ENCODE measurements at regions not wholly inside any gene's neighbourhood (a gene's known extent, or its start where the extent isn't known, plus 50 kb on each side); places are given as distances from the start of the nearest gene placed in this dataset.

DNA sequence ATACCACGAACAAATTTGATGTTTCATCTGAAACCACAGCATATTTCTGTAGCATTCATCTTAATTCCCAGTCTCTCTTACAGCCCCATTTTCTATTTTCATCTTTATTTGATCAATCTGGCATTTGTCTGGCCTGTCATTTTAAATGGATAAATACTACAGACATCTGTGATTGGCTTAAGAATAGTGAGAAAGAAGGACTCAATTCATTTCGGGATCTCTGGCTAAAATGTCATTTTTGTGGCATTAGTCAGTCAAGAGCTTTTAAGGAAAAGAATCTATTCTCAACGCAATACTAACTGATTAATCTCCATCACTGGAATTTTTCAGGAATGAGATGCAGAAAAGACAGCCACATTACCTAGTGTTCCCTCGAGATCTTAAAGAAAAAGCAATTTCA, 585.9 kb downstream of the IRS1 start:
- Histone ChIP-seq H3K9ac (ENCODE audit: low read length in 2 of 2) (no peak overlapping the region), H3K36me3 (ENCODE audit: control insufficient read depth in 2 of 2, insufficient read depth in 2 of 2, low read length in 2 of 2) (no peaks in the 10 kb centered on the region), H3K4me1 (ENCODE audit: control insufficient read depth, insufficient read depth, low read length) (no peaks in the 10 kb centered on the region), H3K9me3 (ENCODE audit: control insufficient read depth in 2 of 2, low read length in 2 of 2) (no peaks in the 10 kb centered on the region), H3K4me3 (ENCODE audit: low read length in 2 of 2) (no peak overlapping the region), H3K27me3 (ENCODE audit: control insufficient read depth in 1 of 2, insufficient read depth in 2 of 2, low read length in 2 of 2) (no peaks in the 10 kb centered on the region), H3K27ac (ENCODE audit: low read length) (no peak overlapping the region)

DNA sequence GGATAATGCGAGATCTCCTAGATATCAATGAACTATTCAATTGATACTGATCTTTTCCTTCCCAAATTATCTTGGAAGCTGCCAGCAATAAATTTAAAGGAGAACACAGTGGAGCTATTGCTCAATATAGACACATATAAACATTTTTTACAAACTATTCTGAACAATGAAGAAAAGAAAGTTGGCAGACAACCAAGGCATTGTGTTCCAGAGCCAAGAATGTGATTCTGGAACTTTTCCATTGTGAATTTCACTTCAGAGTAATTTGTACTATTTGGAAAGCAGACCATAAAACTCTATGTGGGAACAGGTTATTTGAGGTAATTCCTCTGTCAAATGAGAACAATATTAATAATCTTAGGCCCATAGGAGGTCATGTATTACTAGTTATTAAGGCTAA, 588.2 kb downstream of the IRS1 start:
- H3K4me3 ChIP-seq (ENCODE audit: low read length in 2 of 2) = peak overlapping the region in 1 of 2 donors; percentile 16
- H3K9me3 ChIP-seq (ENCODE audit: control insufficient read depth in 2 of 2, low read length in 2 of 2) = no peaks in the 10 kb centered on the region
- H3K27me3 ChIP-seq (ENCODE audit: control insufficient read depth in 1 of 2, insufficient read depth in 2 of 2, low read length in 2 of 2) = no peaks in the 10 kb centered on the region
- no peak overlapping the region for H3K27ac ChIP-seq (ENCODE audit: low read length)
- no peaks in the 10 kb centered on the region for H3K36me3 ChIP-seq (ENCODE audit: control insufficient read depth in 2 of 2, insufficient read depth in 2 of 2, low read length in 2 of 2)
- no peaks in the 10 kb centered on the region for H3K4me1 ChIP-seq (ENCODE audit: control insufficient read depth, insufficient read depth, low read length)
- no peak overlapping the region for H3K9ac ChIP-seq (ENCODE audit: low read length in 2 of 2)

DNA sequence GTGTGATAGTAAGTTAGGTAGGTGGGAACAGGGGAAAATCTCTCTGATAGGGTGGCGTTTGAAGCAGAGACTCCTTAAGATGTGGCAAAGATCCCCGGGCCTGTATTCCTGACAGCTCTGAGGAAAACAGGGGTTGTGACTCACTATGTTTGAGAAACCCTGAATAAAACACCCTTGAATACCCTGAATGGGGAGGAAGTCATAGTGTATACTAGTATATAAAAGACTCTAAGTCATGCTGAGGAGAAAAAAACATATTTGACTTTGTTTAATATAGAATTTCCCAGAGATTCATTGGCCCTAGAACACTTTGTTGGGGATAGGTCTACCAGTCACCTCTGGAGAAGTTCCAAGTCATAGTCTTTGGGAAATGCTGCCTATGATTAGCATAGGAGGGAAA, 590.9 kb downstream of the IRS1 start:
- H3K9ac ChIP-seq (ENCODE audit: low read length in 2 of 2) = no peak overlapping the region
- no peak overlapping the region for H3K4me3 ChIP-seq (ENCODE audit: low read length in 2 of 2)
- no peaks in the 10 kb centered on the region for H3K9me3 ChIP-seq (ENCODE audit: control insufficient read depth in 2 of 2, low read length in 2 of 2)

GRCh38 chr2:226207671-226208070, 591.9 kb downstream of the IRS1 start:
- no peak overlapping the region for H3K9ac ChIP-seq (ENCODE audit: low read length in 2 of 2)
- H3K27ac ChIP-seq (ENCODE audit: low read length) = no peak overlapping the region
- H3K4me1 ChIP-seq (ENCODE audit: control insufficient read depth, insufficient read depth, low read length) = no peaks in the 10 kb centered on the region
- H3K9me3 ChIP-seq (ENCODE audit: control insufficient read depth in 2 of 2, low read length in 2 of 2) = no peaks in the 10 kb centered on the region
- no peaks in the 10 kb centered on the region for H3K27me3 ChIP-seq (ENCODE audit: control insufficient read depth in 1 of 2, insufficient read depth in 2 of 2, low read length in 2 of 2)
- no peak overlapping the region for H3K4me3 ChIP-seq (ENCODE audit: low read length in 2 of 2)
- H3K36me3 ChIP-seq (ENCODE audit: control insufficient read depth in 2 of 2, insufficient read depth in 2 of 2, low read length in 2 of 2) = no peaks in the 10 kb centered on the region

More for the DNA sequence above, 590.9 kb downstream of the IRS1 start:
- Histone ChIP-seq H3K27ac (ENCODE audit: low read length) (no peak overlapping the region), H3K27me3 (ENCODE audit: control insufficient read depth in 1 of 2, insufficient read depth in 2 of 2, low read length in 2 of 2) (no peaks in the 10 kb centered on the region), H3K4me1 (ENCODE audit: control insufficient read depth, insufficient read depth, low read length) (no peaks in the 10 kb centered on the region), H3K36me3 (ENCODE audit: control insufficient read depth in 2 of 2, insufficient read depth in 2 of 2, low read length in 2 of 2) (no peaks in the 10 kb centered on the region)

GRCh38 chr2:226199555-226199954, 600.1 kb downstream of the IRS1 start:
- Histone ChIP-seq H3K4me3 (ENCODE audit: low read length in 2 of 2) (no peak overlapping the region), H3K36me3 (ENCODE audit: control insufficient read depth in 2 of 2, insufficient read depth in 2 of 2, low read length in 2 of 2) (no peaks in the 10 kb centered on the region), H3K27ac (ENCODE audit: low read length) (no peak overlapping the region), H3K9me3 (ENCODE audit: control insufficient read depth in 2 of 2, low read length in 2 of 2) (no peaks in the 10 kb centered on the region), H3K9ac (ENCODE audit: low read length in 2 of 2) (no peak overlapping the region), H3K27me3 (ENCODE audit: control insufficient read depth in 1 of 2, insufficient read depth in 2 of 2, low read length in 2 of 2) (no peaks in the 10 kb centered on the region), H3K4me1 (ENCODE audit: control insufficient read depth, insufficient read depth, low read length) (no peaks in the 10 kb centered on the region)

- no peak overlapping the region for H3K27ac ChIP-seq (ENCODE audit: low read length)
- H3K36me3 ChIP-seq (ENCODE audit: control insufficient read depth in 2 of 2, insufficient read depth in 2 of 2, low read length in 2 of 2) = no peaks in the 10 kb centered on the region
- no peaks in the 10 kb centered on the region for H3K9me3 ChIP-seq (ENCODE audit: control insufficient read depth in 2 of 2, low read length in 2 of 2)
- no peaks in the 10 kb centered on the region for H3K27me3 ChIP-seq (ENCODE audit: control insufficient read depth in 1 of 2, insufficient read depth in 2 of 2, low read length in 2 of 2)
- H3K4me1 ChIP-seq (ENCODE audit: control insufficient read depth, insufficient read depth, low read length) = no peaks in the 10 kb centered on the region
- H3K4me3 ChIP-seq (ENCODE audit: low read length in 2 of 2) = no peak overlapping the region
- no peak overlapping the region for H3K9ac ChIP-seq (ENCODE audit: low read length in 2 of 2)
Measured at GRCh38 chr2:226198956-226199355, 600.7 kb downstream of the IRS1 start.

DNA sequence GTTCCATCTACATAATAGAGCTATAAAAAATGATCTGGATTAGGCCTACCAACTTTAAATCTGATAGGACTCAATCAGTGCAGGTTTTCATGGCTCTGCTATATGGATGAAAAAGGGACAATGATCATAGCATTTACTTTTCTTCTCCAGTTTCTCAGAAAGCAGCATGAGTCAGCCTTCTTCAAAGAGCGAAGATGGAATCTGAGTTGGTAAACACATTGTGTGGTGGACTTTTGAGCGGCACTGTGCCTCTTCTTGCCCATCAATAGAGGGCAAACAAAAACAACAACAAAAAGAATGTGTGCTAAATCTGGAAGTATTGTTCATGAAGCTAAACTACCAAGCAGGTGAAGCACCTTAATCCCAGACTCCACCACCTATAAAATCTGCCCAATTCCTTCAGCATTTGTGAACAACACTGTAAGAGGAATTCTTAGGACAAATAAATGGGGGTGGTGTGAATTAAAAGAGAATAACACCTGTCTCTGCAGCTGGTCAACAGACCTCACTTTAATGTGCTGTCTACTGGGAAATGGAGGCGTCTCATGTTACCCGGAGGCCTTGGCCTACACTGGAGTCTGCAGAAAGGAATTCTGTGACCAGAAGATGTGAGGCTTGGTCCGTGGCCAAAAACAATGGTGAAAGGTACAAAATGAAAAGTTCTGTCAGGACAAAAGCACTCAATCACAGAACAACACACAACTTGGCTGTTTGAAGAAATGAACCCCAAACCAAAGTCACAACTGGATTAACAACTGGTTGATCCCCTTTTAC, 609.0 kb downstream of the IRS1 start:
- Histone ChIP-seq H3K4me1 (ENCODE audit: control insufficient read depth, insufficient read depth, low read length) (no peaks in the 10 kb centered on the region), H3K9me3 (ENCODE audit: control insufficient read depth in 2 of 2, low read length in 2 of 2) (no peaks in the 10 kb centered on the region), H3K9ac (ENCODE audit: low read length in 2 of 2) (no peak overlapping the region), H3K27me3 (ENCODE audit: control insufficient read depth in 1 of 2, insufficient read depth in 2 of 2, low read length in 2 of 2) (no peaks in the 10 kb centered on the region), H3K4me3 (ENCODE audit: low read length in 2 of 2) (no peak overlapping the region), H3K27ac (ENCODE audit: low read length) (no peak overlapping the region), H3K36me3 (ENCODE audit: control insufficient read depth in 2 of 2, insufficient read depth in 2 of 2, low read length in 2 of 2) (no peaks in the 10 kb centered on the region)

GRCh38 chr2:226189061-226189460, 610.6 kb downstream of the IRS1 start:
- Histone ChIP-seq H3K27ac (ENCODE audit: low read length) (no peak overlapping the region), H3K4me1 (ENCODE audit: control insufficient read depth, insufficient read depth, low read length) (no peaks in the 10 kb centered on the region), H3K36me3 (ENCODE audit: control insufficient read depth in 2 of 2, insufficient read depth in 2 of 2, low read length in 2 of 2) (no peaks in the 10 kb centered on the region), H3K4me3 (ENCODE audit: low read length in 2 of 2) (no peak overlapping the region), H3K9me3 (ENCODE audit: control insufficient read depth in 2 of 2, low read length in 2 of 2) (no peaks in the 10 kb centered on the region), H3K27me3 (ENCODE audit: control insufficient read depth in 1 of 2, insufficient read depth in 2 of 2, low read length in 2 of 2) (no peaks in the 10 kb centered on the region), H3K9ac (ENCODE audit: low read length in 2 of 2) (no peak overlapping the region)

- Histone ChIP-seq H3K4me3 (ENCODE audit: low read length in 2 of 2) (no peak overlapping the region), H3K36me3 (ENCODE audit: control insufficient read depth in 2 of 2, insufficient read depth in 2 of 2, low read length in 2 of 2) (no peaks in the 10 kb centered on the region), H3K27ac (ENCODE audit: low read length) (no peak overlapping the region), H3K9me3 (ENCODE audit: control insufficient read depth in 2 of 2, low read length in 2 of 2) (no peaks in the 10 kb centered on the region), H3K27me3 (ENCODE audit: control insufficient read depth in 1 of 2, insufficient read depth in 2 of 2, low read length in 2 of 2) (no peaks in the 10 kb centered on the region), H3K4me1 (ENCODE audit: control insufficient read depth, insufficient read depth, low read length) (no peaks in the 10 kb centered on the region), H3K9ac (ENCODE audit: low read length in 2 of 2) (no peak overlapping the region)
Measured at GRCh38 chr2:226187616-226188015, 612.0 kb downstream of the IRS1 start.

GRCh38 chr2:226187156-226187555, 612.5 kb downstream of the IRS1 start:
- H3K9me3 ChIP-seq (ENCODE audit: control insufficient read depth in 2 of 2, low read length in 2 of 2) = no peaks in the 10 kb centered on the region
- no peak overlapping the region for H3K9ac ChIP-seq (ENCODE audit: low read length in 2 of 2)
- no peak overlapping the region for H3K4me3 ChIP-seq (ENCODE audit: low read length in 2 of 2)
- H3K4me1 ChIP-seq (ENCODE audit: control insufficient read depth, insufficient read depth, low read length) = no peaks in the 10 kb centered on the region
- no peak overlapping the region for H3K27ac ChIP-seq (ENCODE audit: low read length)
- no peaks in the 10 kb centered on the region for H3K27me3 ChIP-seq (ENCODE audit: control insufficient read depth in 1 of 2, insufficient read depth in 2 of 2, low read length in 2 of 2)
- no peaks in the 10 kb centered on the region for H3K36me3 ChIP-seq (ENCODE audit: control insufficient read depth in 2 of 2, insufficient read depth in 2 of 2, low read length in 2 of 2)

GRCh38 chr2:226185616-226186211, 613.9 kb downstream of the IRS1 start:
- H3K36me3 ChIP-seq (ENCODE audit: control insufficient read depth in 2 of 2, insufficient read depth in 2 of 2, low read length in 2 of 2) = no peaks in the 10 kb centered on the region
- no peaks in the 10 kb centered on the region for H3K27me3 ChIP-seq (ENCODE audit: control insufficient read depth in 1 of 2, insufficient read depth in 2 of 2, low read length in 2 of 2)
- no peaks in the 10 kb centered on the region for H3K9me3 ChIP-seq (ENCODE audit: control insufficient read depth in 2 of 2, low read length in 2 of 2)
- H3K27ac ChIP-seq (ENCODE audit: low read length) = peak overlapping the region; percentile 7
- no peak overlapping the region for H3K9ac ChIP-seq (ENCODE audit: low read length in 2 of 2)
- no peak overlapping the region for H3K4me3 ChIP-seq (ENCODE audit: low read length in 2 of 2)
- H3K4me1 ChIP-seq (ENCODE audit: control insufficient read depth, insufficient read depth, low read length) = no peaks in the 10 kb centered on the region
